BE2C (cell line): ENCODE measurements at regions not wholly inside any gene's neighbourhood (a gene's known extent, or its start where the extent isn't known, plus 50 kb on each side); places are given as distances from the start of the nearest gene placed in this dataset.

Source experiments
- DNase-seq: peaks from one replicate; pipeline ENCODE4 v3.0.0-alpha.2; 2020
- H3K27me3 ChIP-seq: fragments of 250-450 bp; sonication (Bioruptor Pico); 2 replicates; pipeline ENCODE4 v1.5.1; 2020; ENCODE audit warnings: mild to moderate bottlenecking
- H3K36me3 ChIP-seq: fragments of 250-450 bp; sonication (Bioruptor Pico); 2 replicates; pipeline ENCODE4 v1.5.1; 2020; ENCODE audit warnings: mild to moderate bottlenecking
- H3K4me1 ChIP-seq: fragments of 250-450 bp; sonication (Bioruptor Pico); 2 replicates; pipeline ENCODE4 v1.5.1; 2020
- H3K4me3 ChIP-seq: 2 replicates; pipeline ENCODE4 v1.5.1; 2011; ENCODE audit warnings: low read depth, low read length
- H3K9me3 ChIP-seq: fragments of 250-450 bp; sonication (Bioruptor Pico); 2 replicates; pipeline ENCODE4 v1.5.1; 2020
- CTCF ChIP-seq: IDR thresholded peaks from 2 replicates; pipeline ENCODE4 v1.5.1; 2012; ENCODE audit warnings: mild to moderate bottlenecking, low read depth, low read length

- no peak overlapping the region for H3K4me3 ChIP-seq
- H3K4me1 ChIP-seq = no peaks in the 10 kb centered on the region
- H3K27me3 ChIP-seq = no peaks in the 10 kb centered on the region
- H3K9me3 ChIP-seq = no peaks in the 10 kb centered on the region
- no peaks in the 10 kb centered on the region for H3K36me3 ChIP-seq
- DNase-seq = no peak
- no peak for TF ChIP-seq CTCF
Observed at GRCh38 chr2:180513389-180513788, 467.0 kb upstream of the UBE2E3 start.

- DNase-seq = no peak
- TF ChIP-seq CTCF = no peak
- Histone ChIP-seq H3K9me3 (no peaks in the 10 kb centered on the region), H3K36me3 (no peaks in the 10 kb centered on the region), H3K4me3 (no peak overlapping the region), H3K27me3 (no peaks in the 10 kb centered on the region), H3K4me1 (no peaks in the 10 kb centered on the region)
Observed at GRCh38 chr2:180508458-180508857, 471.9 kb upstream of the UBE2E3 start.

GRCh38 chr2:180507028-180507427 is 473.4 kb upstream of the UBE2E3 start:
- DNase-seq = no peak
- H3K27me3 ChIP-seq = no peaks in the 10 kb centered on the region
- no peaks in the 10 kb centered on the region for H3K4me1 ChIP-seq
- H3K9me3 ChIP-seq = no peaks in the 10 kb centered on the region
- H3K4me3 ChIP-seq = no peak overlapping the region
- H3K36me3 ChIP-seq = no peaks in the 10 kb centered on the region
- no peak for TF ChIP-seq CTCF

- no peak for TF ChIP-seq CTCF
- Histone ChIP-seq H3K4me1 (no peaks in the 10 kb centered on the region), H3K27me3 (no peaks in the 10 kb centered on the region), H3K36me3 (no peaks in the 10 kb centered on the region), H3K9me3 (no peaks in the 10 kb centered on the region), H3K4me3 (no peak overlapping the region)
- DNase-seq = no peak
Observed at GRCh38 chr2:180505203-180505602, 475.2 kb upstream of the UBE2E3 start.

- Histone ChIP-seq H3K4me3 (no peak overlapping the region), H3K4me1 (no peaks in the 10 kb centered on the region), H3K27me3 (no peaks in the 10 kb centered on the region), H3K9me3 (no peaks in the 10 kb centered on the region), H3K36me3 (no peaks in the 10 kb centered on the region)
- no peak for DNase-seq
- no peak for TF ChIP-seq CTCF
Observed at GRCh38 chr2:180497621-180498152, 482.7 kb upstream of the UBE2E3 start.

GRCh38 chr2:180495606-180496005 is 484.8 kb upstream of the UBE2E3 start:
- H3K36me3 ChIP-seq = no peaks in the 10 kb centered on the region
- H3K27me3 ChIP-seq = no peaks in the 10 kb centered on the region
- no peaks in the 10 kb centered on the region for H3K4me1 ChIP-seq
- no peak for TF ChIP-seq CTCF
- H3K4me3 ChIP-seq = no peak overlapping the region
- no peaks in the 10 kb centered on the region for H3K9me3 ChIP-seq
- no peak for DNase-seq
